ENCODE measurements at regions not wholly inside any gene's neighbourhood (a gene's known extent, or its start where the extent isn't known, plus 50 kb on each side); places are given as distances from the start of the nearest gene placed in this dataset.

DNA sequence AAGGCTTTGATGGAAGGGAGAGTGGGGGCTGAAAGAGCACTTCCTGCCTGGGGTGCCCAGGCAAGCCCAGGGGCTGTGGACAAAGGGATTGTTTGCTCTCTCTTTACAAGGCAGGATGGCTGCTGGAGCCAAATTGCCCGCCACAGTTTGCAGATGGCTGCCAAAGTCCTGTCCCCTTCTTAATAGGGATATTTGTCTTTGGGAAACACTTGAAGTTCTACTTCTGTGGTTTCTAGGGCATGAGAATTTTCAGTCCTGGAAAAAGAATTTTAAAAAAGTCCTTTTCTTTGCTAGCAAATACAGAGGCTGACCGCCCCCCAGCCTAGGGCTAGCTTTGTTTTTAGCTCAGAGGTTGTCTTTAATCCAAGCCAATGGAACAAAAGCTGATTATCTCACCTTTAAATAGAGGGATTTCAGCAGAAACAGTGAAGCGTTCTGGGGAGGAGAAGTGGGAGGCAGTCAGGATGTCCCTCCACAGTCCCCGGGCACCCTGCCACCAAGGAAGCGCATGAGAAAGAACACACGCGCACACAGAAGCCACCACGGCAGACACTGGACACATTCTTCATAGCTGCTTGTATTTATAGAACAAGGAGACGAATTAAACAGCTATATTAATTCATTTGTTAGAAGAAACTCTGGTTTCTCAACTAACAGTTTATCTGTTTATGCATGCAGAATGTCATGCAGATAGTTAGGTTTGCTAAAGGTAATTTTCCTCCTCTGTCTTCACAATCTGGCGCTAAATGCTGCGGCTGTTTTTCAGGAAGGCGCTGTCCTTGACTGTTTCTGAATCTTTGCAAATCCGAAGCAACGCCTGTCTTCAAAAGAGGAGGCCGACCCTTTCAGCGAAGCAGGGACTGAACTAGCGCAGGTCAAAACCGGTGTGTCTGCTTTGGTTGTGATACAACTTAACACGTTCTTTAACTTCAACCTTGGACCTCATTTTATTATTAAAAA is 736.9 kb downstream of the QKI start:
- Histone ChIP-seq H3K4me1 (ENCODE audit: low read depth, poor library complexity, severe bottlenecking) (no peaks in the 10 kb centered on the region), H3K9ac (no peak overlapping the region), H4K20me1 (ENCODE audit: insufficient read depth) (no peaks in the 10 kb centered on the region), H3K79me2 (ENCODE audit: insufficient read depth, low read depth) (no peaks in the 10 kb centered on the region), H3K27ac (no peak overlapping the region), H2AFZ (ENCODE audit: low read depth) (no peak overlapping the region), H3K27me3 (ENCODE audit: insufficient read depth, low read depth) (no peaks in the 10 kb centered on the region), H3K36me3 (ENCODE audit: insufficient read depth) (no peaks in the 10 kb centered on the region), H3K4me3 (IDR thresholded peaks at IDR 0.05; ENCODE audit: insufficient read depth, low read depth, low read length) (no peak overlapping the region), H3K4me2 (no peak overlapping the region)
- TF ChIP-seq CTCF (conservative IDR thresholded peaks at IDR 0.05; ENCODE audit: low read depth, low read length) = no peak

- TF ChIP-seq CTCF (conservative IDR thresholded peaks at IDR 0.05; ENCODE audit: low read depth, low read length) = no peak
- Histone ChIP-seq H3K79me2 (ENCODE audit: insufficient read depth, low read depth) (no peaks in the 10 kb centered on the region), H2AFZ (ENCODE audit: low read depth) (no peak overlapping the region), H3K4me1 (ENCODE audit: low read depth, poor library complexity, severe bottlenecking) (no peaks in the 10 kb centered on the region), H3K27me3 (ENCODE audit: insufficient read depth, low read depth) (no peaks in the 10 kb centered on the region), H3K27ac (no peak overlapping the region), H4K20me1 (ENCODE audit: insufficient read depth) (no peaks in the 10 kb centered on the region), H3K9ac (no peak overlapping the region), H3K4me2 (no peak overlapping the region), H3K36me3 (ENCODE audit: insufficient read depth) (no peaks in the 10 kb centered on the region), H3K4me3 (IDR thresholded peaks at IDR 0.05; ENCODE audit: insufficient read depth, low read depth, low read length) (no peak overlapping the region)
Observed at GRCh38 chr6:164150232-164150631, 735.7 kb downstream of the QKI start.

- no peak overlapping the region for H3K4me3 ChIP-seq (IDR thresholded peaks at IDR 0.05; ENCODE audit: insufficient read depth, low read depth, low read length)
- H3K4me1 ChIP-seq (ENCODE audit: low read depth, poor library complexity, severe bottlenecking) = no peaks in the 10 kb centered on the region
- H3K27ac ChIP-seq = no peak overlapping the region
- no peak overlapping the region for H3K9ac ChIP-seq
- no peaks in the 10 kb centered on the region for H3K79me2 ChIP-seq (ENCODE audit: insufficient read depth, low read depth)
- H3K4me2 ChIP-seq = no peak overlapping the region
- no peak for TF ChIP-seq CTCF (conservative IDR thresholded peaks at IDR 0.05; ENCODE audit: low read depth, low read length)
- H2AFZ ChIP-seq (ENCODE audit: low read depth) = no peak overlapping the region
- H4K20me1 ChIP-seq (ENCODE audit: insufficient read depth) = no peaks in the 10 kb centered on the region
- H3K27me3 ChIP-seq (ENCODE audit: insufficient read depth, low read depth) = no peaks in the 10 kb centered on the region
- H3K36me3 ChIP-seq (ENCODE audit: insufficient read depth) = no peaks in the 10 kb centered on the region
Observed at GRCh38 chr6:164148788-164149187, 734.3 kb downstream of the QKI start.

DNA sequence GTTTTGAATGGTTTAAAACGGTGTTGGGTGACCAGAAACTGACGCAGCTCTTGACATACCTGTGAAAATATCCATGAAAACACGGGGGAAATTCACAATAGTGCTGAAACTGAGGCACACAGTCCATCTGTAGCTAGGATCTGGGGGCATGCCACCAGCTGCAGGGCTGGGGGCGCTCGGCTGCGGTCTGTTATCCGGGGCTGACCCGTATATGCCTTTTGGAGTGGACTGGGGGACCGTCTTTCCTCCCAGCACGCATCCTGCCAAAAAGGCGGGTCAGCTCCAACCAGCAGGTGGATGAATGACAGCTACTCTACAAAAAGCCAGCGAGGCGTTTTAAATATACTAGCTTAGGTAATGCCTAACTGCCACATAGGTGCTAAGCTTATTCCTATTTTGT is 729.8 kb downstream of the QKI start:
- Histone ChIP-seq H3K36me3 (ENCODE audit: insufficient read depth) (no peaks in the 10 kb centered on the region), H3K27me3 (ENCODE audit: insufficient read depth, low read depth) (no peaks in the 10 kb centered on the region), H3K9ac (no peak overlapping the region), H3K27ac (no peak overlapping the region), H2AFZ (ENCODE audit: low read depth) (no peak overlapping the region), H3K4me1 (ENCODE audit: low read depth, poor library complexity, severe bottlenecking) (no peaks in the 10 kb centered on the region), H3K79me2 (ENCODE audit: insufficient read depth, low read depth) (no peaks in the 10 kb centered on the region), H4K20me1 (ENCODE audit: insufficient read depth) (no peaks in the 10 kb centered on the region), H3K4me3 (IDR thresholded peaks at IDR 0.05; ENCODE audit: insufficient read depth, low read depth, low read length) (no peak overlapping the region), H3K4me2 (no peak overlapping the region)
- no peak for TF ChIP-seq CTCF (conservative IDR thresholded peaks at IDR 0.05; ENCODE audit: low read depth, low read length)
